Glutamatergic neuron (in vitro differentiated cells): ENCODE measurements at regions not wholly inside any gene's neighbourhood (a gene's known extent, or its start where the extent isn't known, plus 50 kb on each side); places are given as distances from the start of the nearest gene placed in this dataset.

ENCODE experiments used
- DNase-seq: peaks from one replicate; pipeline ENCODE4 v3.0.0; 2022
- H3K27ac Mint-ChIP-seq: one replicate; pipeline ENCODE4 v1.8.0; 2020; ENCODE audit warnings: mild to moderate bottlenecking, mixed read lengths, inconsistent platforms; ENCODE audit not compliant: unreplicated experiment
- H3K27me3 Mint-ChIP-seq: one replicate; pipeline ENCODE4 v1.8.0; 2020; ENCODE audit warnings: mild to moderate bottlenecking, moderate library complexity, mixed read lengths, inconsistent platforms; ENCODE audit not compliant: unreplicated experiment
- H3K36me3 Mint-ChIP-seq: one replicate; pipeline ENCODE4 v1.8.0; 2020; ENCODE audit warnings: mild to moderate bottlenecking, mixed read lengths, inconsistent platforms; ENCODE audit not compliant: unreplicated experiment
- H3K4me1 Mint-ChIP-seq: one replicate; pipeline ENCODE4 v1.8.0; 2020; ENCODE audit warnings: mild to moderate bottlenecking, low read depth, mixed read lengths, inconsistent platforms; ENCODE audit not compliant: unreplicated experiment
- H3K4me3 Mint-ChIP-seq: one replicate; pipeline ENCODE4 v1.8.0; 2020; ENCODE audit warnings: mild to moderate bottlenecking, mixed read lengths, inconsistent platforms; ENCODE audit not compliant: unreplicated experiment
- H3K9me3 Mint-ChIP-seq: one replicate; pipeline ENCODE4 v1.8.0; 2020; ENCODE audit warnings: mild to moderate bottlenecking, moderate library complexity, mixed read lengths, inconsistent platforms; ENCODE audit not compliant: unreplicated experiment
- TF ChIP-seq, protein P1 (sequence below): fragments of 200-600 bp; sonication (generic); IDR thresholded peaks from one replicate; pipeline ENCODE4 v1.5.0; 2021; ENCODE audit not compliant: partially characterized antibody, unreplicated experiment

DNA sequence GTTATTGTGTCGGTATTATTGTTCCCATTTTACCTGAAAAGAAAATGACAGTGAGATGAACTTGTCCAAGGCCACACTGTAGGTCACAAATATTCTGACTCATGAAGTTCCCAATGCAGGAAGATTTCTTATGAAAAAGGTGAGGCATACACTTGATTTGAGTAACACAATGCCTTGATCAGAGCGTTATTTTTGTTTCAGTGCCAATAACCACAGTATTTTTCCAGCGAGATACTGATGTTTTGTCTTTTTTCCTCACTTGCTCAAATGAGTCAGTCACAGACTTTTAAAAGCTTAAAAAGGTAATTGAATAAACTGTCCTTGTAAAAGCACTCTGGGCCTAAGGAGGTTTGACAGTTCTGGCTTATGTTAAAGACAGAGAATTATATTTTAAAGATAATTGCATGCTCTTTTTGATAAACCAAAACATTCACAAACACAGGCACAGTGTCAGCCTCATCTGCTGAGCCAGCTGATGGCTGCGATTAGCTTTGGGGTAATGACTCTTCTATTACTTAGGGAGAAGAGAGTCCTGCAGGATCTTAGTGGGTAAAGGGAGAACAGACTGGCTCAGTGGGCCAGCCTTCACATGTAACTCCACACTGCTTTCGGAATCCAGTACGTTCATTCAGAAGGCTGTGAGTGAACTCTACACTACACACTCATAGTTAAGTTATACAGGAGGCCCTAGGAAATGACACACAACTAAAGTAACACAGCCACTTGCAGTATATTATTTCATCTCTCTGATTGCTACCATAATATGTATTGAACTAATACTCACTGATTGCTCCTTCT, 165.5 kb upstream of the CD180 start:
- Mint-ChIP-seq H3K4me3 (no peak overlapping the region), H3K27me3 (no peaks in the 10 kb centered on the region), H3K27ac (no peak overlapping the region), H3K36me3 (no peaks in the 10 kb centered on the region), H3K9me3 (no peaks in the 10 kb centered on the region), H3K4me1 (no peaks in the 10 kb centered on the region)
- DNase-seq: no peak
- TF ChIP-seq, protein P1, sequence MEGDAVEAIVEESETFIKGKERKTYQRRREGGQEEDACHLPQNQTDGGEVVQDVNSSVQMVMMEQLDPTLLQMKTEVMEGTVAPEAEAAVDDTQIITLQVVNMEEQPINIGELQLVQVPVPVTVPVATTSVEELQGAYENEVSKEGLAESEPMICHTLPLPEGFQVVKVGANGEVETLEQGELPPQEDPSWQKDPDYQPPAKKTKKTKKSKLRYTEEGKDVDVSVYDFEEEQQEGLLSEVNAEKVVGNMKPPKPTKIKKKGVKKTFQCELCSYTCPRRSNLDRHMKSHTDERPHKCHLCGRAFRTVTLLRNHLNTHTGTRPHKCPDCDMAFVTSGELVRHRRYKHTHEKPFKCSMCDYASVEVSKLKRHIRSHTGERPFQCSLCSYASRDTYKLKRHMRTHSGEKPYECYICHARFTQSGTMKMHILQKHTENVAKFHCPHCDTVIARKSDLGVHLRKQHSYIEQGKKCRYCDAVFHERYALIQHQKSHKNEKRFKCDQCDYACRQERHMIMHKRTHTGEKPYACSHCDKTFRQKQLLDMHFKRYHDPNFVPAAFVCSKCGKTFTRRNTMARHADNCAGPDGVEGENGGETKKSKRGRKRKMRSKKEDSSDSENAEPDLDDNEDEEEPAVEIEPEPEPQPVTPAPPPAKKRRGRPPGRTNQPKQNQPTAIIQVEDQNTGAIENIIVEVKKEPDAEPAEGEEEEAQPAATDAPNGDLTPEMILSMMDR: no peak

DNA sequence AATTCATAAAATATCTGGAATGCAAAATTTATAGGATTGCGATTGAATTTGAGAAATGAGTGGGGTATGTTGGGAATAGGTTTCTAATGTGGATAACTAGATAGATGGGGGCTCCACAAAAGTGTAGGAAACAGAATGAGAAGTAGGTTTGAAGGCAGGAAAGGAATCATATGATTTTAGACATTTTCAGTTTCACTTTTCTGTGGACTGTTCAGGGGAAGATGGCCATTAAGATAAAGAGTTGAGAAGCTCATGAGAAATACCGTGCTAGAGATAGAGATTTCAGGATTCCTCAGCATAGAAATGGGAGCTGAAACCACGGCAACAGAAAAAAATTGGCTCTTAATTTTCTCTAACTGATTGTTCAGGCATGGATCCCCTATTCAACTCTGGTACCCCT, 163.4 kb upstream of the CD180 start:
- H3K36me3 Mint-ChIP-seq: no peaks in the 10 kb centered on the region
- H3K4me1 Mint-ChIP-seq: peaks cover 4% of the 10 kb centered on the region
- DNase-seq: no peak
- H3K4me3 Mint-ChIP-seq: no peak overlapping the region
- peaks cover 3% of the 10 kb centered on the region for H3K27me3 Mint-ChIP-seq
- H3K9me3 Mint-ChIP-seq: peaks cover 2% of the 10 kb centered on the region
- no peak overlapping the region for H3K27ac Mint-ChIP-seq
- TF ChIP-seq, protein P1: no peak

DNA sequence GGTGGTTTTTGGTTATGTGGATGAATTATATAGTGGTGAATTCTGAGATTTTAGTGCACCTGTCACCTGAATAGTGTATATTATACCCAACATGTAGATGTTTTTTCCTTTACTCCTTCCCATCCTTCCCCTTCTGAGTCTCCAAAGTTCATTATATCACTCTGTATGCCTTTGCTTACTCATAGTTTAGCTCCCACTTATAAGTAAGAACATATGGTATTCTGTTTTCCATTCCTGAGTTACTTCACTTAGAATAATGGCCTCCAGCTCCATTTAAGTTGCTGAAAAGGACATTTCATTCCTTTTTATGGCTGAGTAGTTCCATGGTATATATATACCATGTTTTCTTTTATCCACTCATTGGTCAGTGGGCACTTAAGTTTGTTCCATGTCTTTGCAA, 161.6 kb upstream of the CD180 start:
- Mint-ChIP-seq H3K36me3 (no peaks in the 10 kb centered on the region), H3K27ac (no peak overlapping the region), H3K27me3 (peaks cover 5% of the 10 kb centered on the region), H3K9me3 (peaks cover 9% of the 10 kb centered on the region), H3K4me3 (no peak overlapping the region), H3K4me1 (peaks cover 19% of the 10 kb centered on the region)
- DNase-seq: no peak
- TF ChIP-seq, protein P1: no peak

DNA sequence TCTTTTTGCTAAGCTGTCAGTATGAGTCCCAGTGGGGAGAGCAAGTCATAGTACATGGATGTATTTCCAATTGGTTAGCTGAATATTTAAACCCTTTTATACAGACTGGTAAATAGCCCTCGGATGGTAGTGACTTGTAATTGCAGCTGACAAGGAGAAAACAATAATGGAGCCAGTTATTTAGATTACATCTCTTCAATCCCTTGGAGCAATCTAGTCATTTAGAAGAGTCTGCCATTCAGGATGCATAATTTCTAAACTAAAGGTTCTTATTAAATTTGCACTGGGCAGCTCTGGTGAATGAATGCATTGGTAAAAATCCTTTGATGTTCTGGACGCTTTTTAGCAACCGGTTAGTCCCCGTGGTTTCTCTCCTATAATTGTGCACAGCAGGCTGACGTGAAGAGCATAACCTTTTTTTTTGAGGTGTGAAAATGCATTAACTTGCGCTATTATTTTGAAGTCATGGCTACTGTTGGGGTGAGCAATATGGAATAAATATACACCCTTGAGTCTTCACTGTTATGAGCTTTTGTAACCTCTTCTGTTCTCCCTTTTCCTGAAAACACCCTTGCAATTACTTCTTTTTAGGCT, 158.6 kb upstream of the CD180 start:
- H3K27ac Mint-ChIP-seq: peak overlapping the region; percentile 21
- peaks cover 32% of the 10 kb centered on the region for H3K4me1 Mint-ChIP-seq
- DNase-seq: no peak
- peaks cover 9% of the 10 kb centered on the region for H3K9me3 Mint-ChIP-seq
- TF ChIP-seq, protein P1: no peak
- no peaks in the 10 kb centered on the region for H3K36me3 Mint-ChIP-seq
- H3K4me3 Mint-ChIP-seq: no peak overlapping the region
- H3K27me3 Mint-ChIP-seq: peaks cover 6% of the 10 kb centered on the region
